Fibroblast of lung (primary cell): ENCODE measurements at regions not wholly inside any gene's neighbourhood (a gene's known extent, or its start where the extent isn't known, plus 50 kb on each side); places are given as distances from the start of the nearest gene placed in this dataset.

ENCODE experiments used
- DNase-seq, 2 donors: peaks; one replicate each; pipeline versions ENCODE4 v3.0.0 to v3.0.0-alpha.2; 2010; ENCODE audit warnings: low read depth in 2 of 2
- H2AFZ ChIP-seq: 2 replicates; pipeline ENCODE4 v1.5.1; 2012; ENCODE audit warnings: low read length, control low read depth, inconsistent platforms
- H3K27ac ChIP-seq: 2 replicates; pipeline ENCODE4 v1.5.1; 2011; ENCODE audit warnings: low read length, control low read depth; ENCODE audit not compliant: insufficient read depth
- H3K27me3 ChIP-seq: 2 replicates; pipeline ENCODE4 v1.5.1; 2011; ENCODE audit warnings: mild to moderate bottlenecking, low read length; ENCODE audit not compliant: control insufficient read depth, insufficient read depth
- H3K36me3 ChIP-seq: 2 replicates; pipeline ENCODE4 v1.5.1; 2011; ENCODE audit warnings: low read length; ENCODE audit not compliant: control insufficient read depth, insufficient read depth
- H3K4me1 ChIP-seq: 2 replicates; pipeline ENCODE4 v1.5.1; 2011; ENCODE audit warnings: low read length; ENCODE audit not compliant: control insufficient read depth, insufficient read depth; ENCODE audit errors: extremely low read depth
- H3K4me2 ChIP-seq: 2 replicates; pipeline ENCODE4 v1.5.1; 2011; ENCODE audit warnings: low read length, control low read depth; ENCODE audit not compliant: insufficient read depth; ENCODE audit errors: extremely low read depth
- H3K4me3 ChIP-seq, 4 experiments: fragments of 200-600 bp in 1 of 4; sonication (generic) in 1 of 4; replicated peaks in 1 of 4; 2 replicates each; pipeline ENCODE4 v1.5.1; 2011 to 2016; ENCODE audit warnings: low read length in 4 of 4, low read depth in 3 of 4, mild to moderate bottlenecking in 3 of 4, control low read depth in 2 of 4, inconsistent platforms in 1 of 4, mixed read lengths in 1 of 4; ENCODE audit not compliant: insufficient read depth in 1 of 4; ENCODE audit errors: control extremely low read depth in 1 of 4
- H3K79me2 ChIP-seq: 2 replicates; pipeline ENCODE4 v1.5.1; 2012; ENCODE audit warnings: mild to moderate bottlenecking, low read length, inconsistent platforms; ENCODE audit not compliant: control insufficient read depth, insufficient read depth
- H3K9ac ChIP-seq: 2 replicates; pipeline ENCODE4 v1.5.1; 2011; ENCODE audit warnings: mild to moderate bottlenecking, low read length, control low read depth; ENCODE audit not compliant: insufficient read depth
- H3K9me3 ChIP-seq: 2 replicates; pipeline ENCODE4 v1.5.1; 2012; ENCODE audit warnings: low read depth, low read length; ENCODE audit not compliant: control insufficient read depth, insufficient read depth
- H4K20me1 ChIP-seq: 2 replicates; pipeline ENCODE4 v1.5.1; 2011; ENCODE audit warnings: low read length; ENCODE audit not compliant: control insufficient read depth, insufficient read depth; ENCODE audit errors: extremely low read depth
- EZH2 ChIP-seq: IDR thresholded peaks from 2 replicates; pipeline ENCODE4 v1.5.1; 2012; ENCODE audit warnings: low read length, control low read depth, mild to moderate bottlenecking; ENCODE audit errors: missing control alignments
- TF ChIP-seq, protein P1 (sequence below), 2 donors: IDR thresholded peaks in 1 of 2; conservative IDR thresholded peaks in 1 of 2; 1 replicate in 1 of 2; 2 replicates in 1 of 2; pipeline ENCODE4 v1.5.1; 2011 to 2012; ENCODE audit warnings: low read length in 2 of 2, control low read depth in 1 of 2, inconsistent platforms in 1 of 2, low read depth in 1 of 2, mild to moderate bottlenecking in 1 of 2

DNA sequence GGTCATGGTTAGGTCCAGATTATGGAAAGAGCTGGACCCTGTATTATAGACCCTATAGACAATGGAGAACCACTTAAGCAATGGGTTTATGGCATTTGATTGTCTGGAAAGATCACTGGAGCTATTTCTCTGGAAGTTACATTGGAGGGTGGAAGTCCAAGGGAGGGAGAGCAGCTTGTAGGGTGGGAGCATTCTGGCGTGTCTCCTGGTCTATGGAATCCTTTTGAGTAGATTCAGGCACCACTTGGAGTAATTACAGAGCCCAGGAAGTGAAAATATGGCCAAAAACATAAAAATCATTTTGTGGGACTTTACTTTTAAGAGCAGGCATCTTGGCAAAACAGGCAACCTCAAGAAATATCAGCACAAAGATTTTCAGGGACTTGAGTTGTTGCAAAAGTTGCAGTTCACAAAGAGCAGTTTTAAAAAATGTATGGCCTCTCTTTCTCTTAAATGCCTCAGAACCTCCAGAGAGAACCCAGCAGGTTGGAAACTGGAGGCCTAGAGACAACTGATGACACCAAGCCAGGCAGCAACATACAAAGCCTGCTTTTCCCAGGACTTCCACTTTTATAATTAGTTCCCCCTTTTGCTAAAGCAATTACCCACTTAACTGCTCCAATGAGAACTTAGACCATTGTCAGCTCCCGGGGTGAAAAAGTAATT lies 331.0 kb downstream of the MYCN start:
- H3K9ac ChIP-seq: no peak overlapping the region
- TF ChIP-seq, protein P1, sequence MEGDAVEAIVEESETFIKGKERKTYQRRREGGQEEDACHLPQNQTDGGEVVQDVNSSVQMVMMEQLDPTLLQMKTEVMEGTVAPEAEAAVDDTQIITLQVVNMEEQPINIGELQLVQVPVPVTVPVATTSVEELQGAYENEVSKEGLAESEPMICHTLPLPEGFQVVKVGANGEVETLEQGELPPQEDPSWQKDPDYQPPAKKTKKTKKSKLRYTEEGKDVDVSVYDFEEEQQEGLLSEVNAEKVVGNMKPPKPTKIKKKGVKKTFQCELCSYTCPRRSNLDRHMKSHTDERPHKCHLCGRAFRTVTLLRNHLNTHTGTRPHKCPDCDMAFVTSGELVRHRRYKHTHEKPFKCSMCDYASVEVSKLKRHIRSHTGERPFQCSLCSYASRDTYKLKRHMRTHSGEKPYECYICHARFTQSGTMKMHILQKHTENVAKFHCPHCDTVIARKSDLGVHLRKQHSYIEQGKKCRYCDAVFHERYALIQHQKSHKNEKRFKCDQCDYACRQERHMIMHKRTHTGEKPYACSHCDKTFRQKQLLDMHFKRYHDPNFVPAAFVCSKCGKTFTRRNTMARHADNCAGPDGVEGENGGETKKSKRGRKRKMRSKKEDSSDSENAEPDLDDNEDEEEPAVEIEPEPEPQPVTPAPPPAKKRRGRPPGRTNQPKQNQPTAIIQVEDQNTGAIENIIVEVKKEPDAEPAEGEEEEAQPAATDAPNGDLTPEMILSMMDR (conservative IDR thresholded peaks at IDR 0.05 in 1 of 2, IDR thresholded peaks at IDR 0.05 in 1 of 2; ENCODE audit: low read depth in 1 of 2, low read length in 2 of 2): no peak
- no peak for TF ChIP-seq EZH2
- no peak overlapping the region for H3K4me2 ChIP-seq
- H4K20me1 ChIP-seq: no peaks in the 10 kb centered on the region
- H3K79me2 ChIP-seq: no peaks in the 10 kb centered on the region
- H2AFZ ChIP-seq: no peak overlapping the region
- H3K36me3 ChIP-seq: no peaks in the 10 kb centered on the region
- no peaks in the 10 kb centered on the region for H3K4me1 ChIP-seq
- H3K27me3 ChIP-seq: no peaks in the 10 kb centered on the region
- DNase-seq: no peak
- H3K27ac ChIP-seq: no peak overlapping the region
- H3K4me3 ChIP-seq: no peak overlapping the region
- H3K9me3 ChIP-seq: no peaks in the 10 kb centered on the region

DNA sequence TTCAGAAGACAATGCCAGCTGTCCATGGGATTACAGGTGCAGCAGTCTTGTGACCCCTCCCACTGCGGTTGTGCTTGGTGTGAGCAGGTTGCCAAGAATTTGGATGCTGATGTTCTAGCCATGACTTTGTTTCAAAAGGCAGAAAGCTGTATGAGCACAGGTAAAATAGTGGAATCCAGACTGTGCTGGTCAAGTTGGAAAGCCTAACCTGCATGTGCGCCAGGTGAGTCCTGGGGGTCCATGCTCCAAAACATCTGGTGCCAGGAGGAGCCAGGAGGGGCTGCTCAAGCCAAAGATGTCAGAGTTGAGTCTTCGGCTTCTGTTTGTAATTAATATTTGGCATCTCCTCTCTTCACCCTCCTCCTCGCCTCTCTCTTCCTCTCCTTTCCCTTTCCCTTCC lies 330.1 kb downstream of the MYCN start:
- H3K4me2 ChIP-seq: no peak overlapping the region
- no peak for DNase-seq
- no peaks in the 10 kb centered on the region for H3K4me1 ChIP-seq
- TF ChIP-seq, protein P1 (conservative IDR thresholded peaks at IDR 0.05 in 1 of 2, IDR thresholded peaks at IDR 0.05 in 1 of 2; ENCODE audit: low read depth in 1 of 2, low read length in 2 of 2): no peak
- TF ChIP-seq EZH2: no peak
- no peaks in the 10 kb centered on the region for H4K20me1 ChIP-seq
- H3K27ac ChIP-seq: no peak overlapping the region
- H3K79me2 ChIP-seq: no peaks in the 10 kb centered on the region
- H3K9me3 ChIP-seq: no peaks in the 10 kb centered on the region
- no peak overlapping the region for H3K9ac ChIP-seq
- H3K4me3 ChIP-seq: no peak overlapping the region
- no peaks in the 10 kb centered on the region for H3K36me3 ChIP-seq
- H3K27me3 ChIP-seq: no peaks in the 10 kb centered on the region
- no peak overlapping the region for H2AFZ ChIP-seq

DNA sequence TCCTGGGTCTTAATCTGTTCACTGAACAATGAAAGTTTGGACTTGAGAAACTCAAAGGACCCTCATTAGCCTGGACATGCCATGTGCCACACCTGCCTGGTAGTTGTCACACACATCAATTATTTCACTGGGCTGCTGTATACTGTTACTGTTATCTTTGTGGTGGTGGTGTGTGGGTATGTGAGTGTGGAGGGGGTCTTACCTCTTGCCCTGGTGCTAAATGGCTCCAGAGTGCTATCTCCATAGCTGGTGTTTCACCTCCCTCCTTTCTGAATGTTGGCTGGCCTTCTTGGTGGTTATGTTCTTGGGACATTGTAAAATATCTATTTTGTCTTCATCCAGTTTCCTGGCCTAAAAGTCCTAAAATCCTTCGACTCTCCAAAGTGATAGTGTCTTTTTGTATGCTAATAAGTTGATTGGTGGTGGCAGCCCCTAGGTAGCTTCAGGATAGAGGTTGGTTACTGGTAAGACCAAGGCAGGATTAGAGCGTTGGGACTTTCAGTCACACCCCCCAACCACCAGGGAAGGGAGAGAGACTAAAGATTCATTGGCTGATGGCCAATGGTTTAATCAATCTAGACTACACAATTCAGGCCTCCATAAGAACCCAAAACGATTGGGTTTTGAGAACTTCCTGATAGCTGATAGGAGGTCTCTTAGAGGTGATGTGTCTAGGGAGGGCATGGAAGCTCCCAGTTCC lies 328.1 kb downstream of the MYCN start:
- no peak overlapping the region for H3K27ac ChIP-seq
- no peaks in the 10 kb centered on the region for H3K36me3 ChIP-seq
- H4K20me1 ChIP-seq: no peaks in the 10 kb centered on the region
- TF ChIP-seq, protein P1 (conservative IDR thresholded peaks at IDR 0.05 in 1 of 2, IDR thresholded peaks at IDR 0.05 in 1 of 2; ENCODE audit: low read depth in 1 of 2, low read length in 2 of 2): no peak
- TF ChIP-seq EZH2: no peak
- H3K4me3 ChIP-seq: no peak overlapping the region
- H3K79me2 ChIP-seq: no peaks in the 10 kb centered on the region
- H2AFZ ChIP-seq: no peak overlapping the region
- no peak for DNase-seq
- H3K9me3 ChIP-seq: no peaks in the 10 kb centered on the region
- H3K4me2 ChIP-seq: no peak overlapping the region
- H3K9ac ChIP-seq: no peak overlapping the region
- H3K4me1 ChIP-seq: no peaks in the 10 kb centered on the region
- H3K27me3 ChIP-seq: no peaks in the 10 kb centered on the region
